ENCODE measurements at regions not wholly inside any gene's neighbourhood (a gene's known extent, or its start where the extent isn't known, plus 50 kb on each side); places are given as distances from the start of the nearest gene placed in this dataset.

DNA sequence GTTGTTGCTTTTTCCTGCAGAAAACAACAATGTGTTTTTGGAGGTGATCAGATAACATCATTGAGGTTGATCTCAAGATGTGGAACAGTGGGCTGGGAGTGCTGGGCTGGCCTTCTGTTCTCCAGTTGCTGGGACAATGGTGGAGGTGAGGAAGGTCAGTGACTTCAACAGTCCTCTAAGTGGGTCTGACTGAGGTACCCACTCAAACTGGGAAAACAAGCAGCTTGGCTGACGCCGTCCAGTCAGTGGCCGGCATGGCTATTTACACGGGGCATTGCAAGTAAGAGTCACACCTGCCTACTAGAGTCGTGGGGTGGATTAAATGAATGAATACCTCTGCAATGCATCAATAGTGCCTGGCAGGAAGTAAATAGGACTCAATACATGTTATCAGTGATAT is 386.7 kb upstream of the ZFHX3 start:
- intact Hi-C loops (cut with DNase I), result no loop called here
- no peaks in the 10 kb centered on the region for H3K27me3 ChIP-seq
- no peaks in the 10 kb centered on the region for H3K9me3 ChIP-seq
- H3K36me3 ChIP-seq, result no peaks in the 10 kb centered on the region
- DNase-seq (no peak), FAIRE-seq (no peak), ATAC-seq (no peak)
- WGBS, 2 donors, result 59 to 66% methylated on average over 5 of the region's 5 CpGs
- H3K4me3 ChIP-seq, result no peak overlapping the region
- H3K4me1 ChIP-seq, result no peaks in the 10 kb centered on the region
- no peak overlapping the region for H3K27ac ChIP-seq
- TF ChIP-seq, protein P1, sequence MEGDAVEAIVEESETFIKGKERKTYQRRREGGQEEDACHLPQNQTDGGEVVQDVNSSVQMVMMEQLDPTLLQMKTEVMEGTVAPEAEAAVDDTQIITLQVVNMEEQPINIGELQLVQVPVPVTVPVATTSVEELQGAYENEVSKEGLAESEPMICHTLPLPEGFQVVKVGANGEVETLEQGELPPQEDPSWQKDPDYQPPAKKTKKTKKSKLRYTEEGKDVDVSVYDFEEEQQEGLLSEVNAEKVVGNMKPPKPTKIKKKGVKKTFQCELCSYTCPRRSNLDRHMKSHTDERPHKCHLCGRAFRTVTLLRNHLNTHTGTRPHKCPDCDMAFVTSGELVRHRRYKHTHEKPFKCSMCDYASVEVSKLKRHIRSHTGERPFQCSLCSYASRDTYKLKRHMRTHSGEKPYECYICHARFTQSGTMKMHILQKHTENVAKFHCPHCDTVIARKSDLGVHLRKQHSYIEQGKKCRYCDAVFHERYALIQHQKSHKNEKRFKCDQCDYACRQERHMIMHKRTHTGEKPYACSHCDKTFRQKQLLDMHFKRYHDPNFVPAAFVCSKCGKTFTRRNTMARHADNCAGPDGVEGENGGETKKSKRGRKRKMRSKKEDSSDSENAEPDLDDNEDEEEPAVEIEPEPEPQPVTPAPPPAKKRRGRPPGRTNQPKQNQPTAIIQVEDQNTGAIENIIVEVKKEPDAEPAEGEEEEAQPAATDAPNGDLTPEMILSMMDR (IDR thresholded peaks at IDR 0.05), result no peak

- TF ChIP-seq, protein P1 (IDR thresholded peaks at IDR 0.05), result no peak
- H3K36me3 ChIP-seq, result no peaks in the 10 kb centered on the region
- no peak overlapping the region for H3K27ac ChIP-seq
- WGBS, 2 donors, result 52% methylated on average over 16 of the region's 16 CpGs
- intact Hi-C loops (cut with DNase I), result no loop called here
- no peaks in the 10 kb centered on the region for H3K27me3 ChIP-seq
- FAIRE-seq (no peak), ATAC-seq (no peak), DNase-seq (no peak)
- H3K4me1 ChIP-seq, result no peaks in the 10 kb centered on the region
- no peaks in the 10 kb centered on the region for H3K9me3 ChIP-seq
- no peak overlapping the region for H3K4me3 ChIP-seq
These were observed 385.9 kb upstream of the ZFHX3 start for GRCh38 chr16:73433731-73434307.

- no peaks in the 10 kb centered on the region for H3K27me3 ChIP-seq
- intact Hi-C loops (cut with DNase I), result no loop called here
- ATAC-seq (no peak), DNase-seq (no peak), FAIRE-seq (no peak)
- H3K27ac ChIP-seq, result no peak overlapping the region
- no peaks in the 10 kb centered on the region for H3K9me3 ChIP-seq
- H3K4me1 ChIP-seq, result no peaks in the 10 kb centered on the region
- WGBS, 2 donors, result 65 to 74% methylated on average over 13 of the region's 13 CpGs
- H3K4me3 ChIP-seq, result no peak overlapping the region
- H3K36me3 ChIP-seq, result no peaks in the 10 kb centered on the region
- TF ChIP-seq, protein P1 (IDR thresholded peaks at IDR 0.05), result no peak
These were observed 385.2 kb upstream of the ZFHX3 start for GRCh38 chr16:73432850-73433730.

GRCh38 chr16:73430138-73430537 is 382.2 kb upstream of the ZFHX3 start:
- no peak overlapping the region for H3K27ac ChIP-seq
- intact Hi-C loops (cut with DNase I), result no loop called here
- DNase-seq, result no peak
- no peak overlapping the region for H3K4me3 ChIP-seq
- ATAC-seq, result no peak
- H3K36me3 ChIP-seq, result no peaks in the 10 kb centered on the region
- FAIRE-seq, result no peak
- no peaks in the 10 kb centered on the region for H3K9me3 ChIP-seq
- H3K4me1 ChIP-seq, result no peaks in the 10 kb centered on the region
- TF ChIP-seq, protein P1 (IDR thresholded peaks at IDR 0.05), result no peak
- WGBS, 2 donors, result 64 to 75% methylated on average over 3 of the region's 3 CpGs
- no peaks in the 10 kb centered on the region for H3K27me3 ChIP-seq

DNA sequence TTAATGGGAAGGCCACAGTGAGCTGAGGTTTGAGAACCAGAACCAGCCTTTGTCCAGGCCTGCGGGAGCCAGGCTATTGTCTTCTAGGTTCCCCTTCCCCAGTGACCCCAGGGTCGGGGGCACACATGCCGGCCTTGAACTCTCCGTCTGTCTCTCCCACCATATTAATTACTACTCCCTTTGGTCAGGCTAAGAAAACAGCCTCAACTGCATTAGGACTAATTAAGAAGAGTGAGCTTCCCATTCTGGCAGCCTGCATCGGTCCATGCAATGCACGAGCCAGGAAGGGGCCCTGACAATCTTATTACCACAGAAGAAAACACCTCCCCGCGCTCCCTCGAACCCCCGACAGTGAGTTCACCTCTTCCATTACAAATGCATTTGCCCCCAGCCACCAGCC is 380.2 kb upstream of the ZFHX3 start:
- TF ChIP-seq, protein P1 (IDR thresholded peaks at IDR 0.05), result no peak
- 62 to 72% methylated on average over 10 of the region's 10 CpGs for WGBS, 2 donors
- no peaks in the 10 kb centered on the region for H3K4me1 ChIP-seq
- no peaks in the 10 kb centered on the region for H3K9me3 ChIP-seq
- FAIRE-seq (no peak), DNase-seq (no peak), ATAC-seq (no peak)
- no peak overlapping the region for H3K27ac ChIP-seq
- no peaks in the 10 kb centered on the region for H3K36me3 ChIP-seq
- no peaks in the 10 kb centered on the region for H3K27me3 ChIP-seq
- no peak overlapping the region for H3K4me3 ChIP-seq
- intact Hi-C loops (cut with DNase I), result no loop called here
